HTR-8/SVneo (cell line): ENCODE measurements at regions not wholly inside any gene's neighbourhood (a gene's known extent, or its start where the extent isn't known, plus 50 kb on each side); places are given as distances from the start of the nearest gene placed in this dataset.

ENCODE experiments used
- DNase-seq: peaks from one replicate; pipeline ENCODE4 v3.0.0; 2011; ENCODE audit warnings: low spot score, mixed read lengths; ENCODE audit not compliant: insufficient read length
- FAIRE-seq: peaks from 2 replicates; lab custom pipeline; 2011; peaks lifted over from hg19 to GRCh38; lab: Jason Lieb, UNC

- no peak for DNase-seq
- no peak for FAIRE-seq
These were observed 342.7 kb upstream of the KLF6 start for GRCh38 chr10:4127518-4128315.

GRCh38 chr10:4125776-4126175 lies 340.8 kb upstream of the KLF6 start:
- no peak for FAIRE-seq
- no peak for DNase-seq

- FAIRE-seq = no peak
These were observed 336.7 kb upstream of the KLF6 start for GRCh38 chr10:4121502-4122380.

GRCh38 chr10:4120096-4120853 lies 335.3 kb upstream of the KLF6 start:
- no peak for DNase-seq
- FAIRE-seq = no peak

More at GRCh38 chr10:4121502-4122380, 336.7 kb upstream of the KLF6 start:
- no peak for DNase-seq

GRCh38 chr10:4119107-4119506 lies 334.1 kb upstream of the KLF6 start:
- no peak for FAIRE-seq
- DNase-seq = no peak

- no peak for DNase-seq
- no peak for FAIRE-seq
These were observed 332.6 kb upstream of the KLF6 start for GRCh38 chr10:4117604-4118003.

GRCh38 chr10:4111643-4112042 lies 326.6 kb upstream of the KLF6 start:
- DNase-seq (no peak), FAIRE-seq (no peak)

GRCh38 chr10:4109469-4109868 lies 324.5 kb upstream of the KLF6 start:
- no peak for FAIRE-seq
- no peak for DNase-seq

GRCh38 chr10:4108693-4109092 lies 323.7 kb upstream of the KLF6 start:
- DNase-seq (no peak), FAIRE-seq (no peak)

- FAIRE-seq (no peak), DNase-seq (no peak)
These were observed 322.4 kb upstream of the KLF6 start for GRCh38 chr10:4107285-4107851.

- FAIRE-seq (no peak), DNase-seq (no peak)
These were observed 318.6 kb upstream of the KLF6 start for GRCh38 chr10:4103603-4104002.

- DNase-seq (no peak), FAIRE-seq (no peak)
These were observed 317.9 kb upstream of the KLF6 start for GRCh38 chr10:4102802-4103344.

GRCh38 chr10:4101918-4102654 lies 317.1 kb upstream of the KLF6 start:
- no peak for FAIRE-seq
- DNase-seq = no peak

GRCh38 chr10:4100380-4100779 lies 315.4 kb upstream of the KLF6 start:
- DNase-seq (no peak), FAIRE-seq (no peak)

GRCh38 chr10:4099202-4099601 lies 314.2 kb upstream of the KLF6 start:
- DNase-seq (no peak), FAIRE-seq (no peak)

- no peak for DNase-seq
- FAIRE-seq = no peak
These were observed 310.3 kb upstream of the KLF6 start for GRCh38 chr10:4095166-4095917.

GRCh38 chr10:4094751-4095150 lies 309.7 kb upstream of the KLF6 start:
- no peak for DNase-seq
- FAIRE-seq = no peak

- DNase-seq (no peak), FAIRE-seq (no peak)
These were observed 308.4 kb upstream of the KLF6 start for GRCh38 chr10:4093438-4093837.
